A549 (cell line): ENCODE measurements at regions not wholly inside any gene's neighbourhood (a gene's known extent, or its start where the extent isn't known, plus 50 kb on each side); places are given as distances from the start of the nearest gene placed in this dataset.

Source experiments
- ATAC-seq, 2 experiments: fragments of 200-7000 bp in 1 of 2; fragments of >200 bp in 1 of 2; cut with Nextera tagmentation in 1 of 2; cut with Tn5 transposase in 1 of 2; 3 replicates each; pipeline versions ENCODE4 v1.8.0 to v1.9.1; 2018 to 2020; ENCODE audit warnings: mild to moderate bottlenecking in 1 of 2, moderate library complexity in 1 of 2
- CTCF ChIA-PET: fragments of 300-600 bp; sonication (Branson Sonifier 250); formaldehyde crosslinking; extraction: SDS; loops from one replicate; lab custom pipeline; 2021; ENCODE audit warnings: antibody characterized with exemption, inconsistent platforms; lab: Yijun Ruan, JAX
- POLR2A ChIA-PET: fragments of 350-600 bp; formaldehyde crosslinking; extraction: SDS; loops from one replicate; lab custom pipeline; 2021; ENCODE audit warnings: antibody characterized with exemption, inconsistent platforms; lab: Yijun Ruan, JAX
- DNase-seq, 2 experiments: peaks; one replicate each; pipeline versions ENCODE4 v3.0.0 to v3.0.0-alpha.2; 2011 to 2016; ENCODE audit warnings: low read depth in 1 of 2, low spot score in 1 of 2
- FAIRE-seq: peaks from 2 replicates; lab custom pipeline; 2011; peaks lifted over from hg19 to GRCh38; lab: Jason Lieb, UNC
- H3K27ac ChIP-seq, 2 experiments: fragments of >200 bp; sonication (Bioruptor Twin); formaldehyde crosslinking; 3 replicates each; pipeline ENCODE4 v1.5.1; 2016 to 2017
- H3K4me1 ChIP-seq: fragments of >200 bp; sonication (Bioruptor Twin); formaldehyde crosslinking; 3 replicates; pipeline ENCODE4 v1.6.1; 2016
- H3K4me2 ChIP-seq: fragments of >200 bp; sonication (Bioruptor Twin); formaldehyde crosslinking; 3 replicates; pipeline ENCODE4 v1.6.1; 2016
- H3K4me3 ChIP-seq: fragments of >200 bp; sonication (Bioruptor Twin); formaldehyde crosslinking; 3 replicates; pipeline ENCODE4 v1.5.1; 2016
- H3K9me3 ChIP-seq: fragments of >200 bp; sonication (Bioruptor Twin); formaldehyde crosslinking; 3 replicates; pipeline ENCODE4 v1.6.1; 2016
- CBX2 ChIP-seq: fragments of 200-600 bp; sonication (generic); IDR thresholded peaks from 2 replicates; pipeline ENCODE4 v1.6.1; 2016; ENCODE audit warnings: low read depth, mild to moderate bottlenecking, borderline replicate concordance
- CEBPB ChIP-seq, 2 experiments: fragments of >200 bp in 1 of 2; sonication (Bioruptor Twin) in 1 of 2; formaldehyde crosslinking in 1 of 2; IDR thresholded peaks; 2 replicates each; pipeline ENCODE4 v1.6.1; 2012 to 2016
- CHD4 ChIP-seq: fragments of 200-600 bp; sonication (generic); IDR thresholded peaks from 2 replicates; pipeline ENCODE4 v1.6.1; 2016; ENCODE audit warnings: antibody characterized with exemption, mild to moderate bottlenecking, borderline replicate concordance
- EHMT2 ChIP-seq: fragments of 200-600 bp; sonication (generic); IDR thresholded peaks from 2 replicates; pipeline ENCODE4 v1.6.1; 2016; ENCODE audit warnings: antibody characterized with exemption, low read depth, mild to moderate bottlenecking, moderate library complexity
- ESRRA ChIP-seq: fragments of 150-350 bp; IDR thresholded peaks from 2 replicates; pipeline ENCODE4 v1.6.1; 2014; ENCODE audit warnings: mild to moderate bottlenecking, low read length, borderline replicate concordance
- FOXS1 ChIP-seq: fragments of 250-450 bp; sonication (Bioruptor Pico); IDR thresholded peaks from 2 replicates; pipeline ENCODE4 v1.5.0; 2020; ENCODE audit warnings: mild to moderate bottlenecking, moderate library complexity
- GATA3 ChIP-seq: IDR thresholded peaks from 2 replicates; pipeline ENCODE4 v1.6.1; 2012; ENCODE audit warnings: borderline replicate concordance
- KDM1A ChIP-seq: fragments of 200-600 bp; sonication (generic); IDR thresholded peaks from 2 replicates; pipeline ENCODE4 v1.6.1; 2016; ENCODE audit warnings: low read depth, mild to moderate bottlenecking
- MAFK ChIP-seq: fragments of 450-650 bp; IDR thresholded peaks from 2 replicates; pipeline ENCODE4 v1.6.1; 2014; ENCODE audit not compliant: partially characterized antibody
- POLR2A ChIP-seq: IDR thresholded peaks from 2 replicates; pipeline ENCODE4 v1.6.1; 2012; ENCODE audit warnings: mild to moderate bottlenecking, low read length
- POLR2AphosphoS2 ChIP-seq: conservative IDR thresholded peaks from 2 replicates; pipeline ENCODE4 v1.6.1; 2012; ENCODE audit warnings: low read length, improper control_type of control experiment, inconsistent platforms
- RCOR1 ChIP-seq: fragments of 150-350 bp; IDR thresholded peaks from 2 replicates; pipeline ENCODE4 v1.6.1; 2014; ENCODE audit warnings: antibody characterized with exemption, low read length, low read depth
- RFX5 ChIP-seq: fragments of 450-650 bp; IDR thresholded peaks from 2 replicates; pipeline ENCODE4 v1.7.1; 2014; ENCODE audit warnings: antibody characterized with exemption, mild to moderate bottlenecking, moderate library complexity
- ZSCAN20 ChIP-seq: fragments of 250-450 bp; sonication (Bioruptor Pico); IDR thresholded peaks from 2 replicates; pipeline ENCODE4 v1.8.0; 2022; ENCODE audit warnings: mild to moderate bottlenecking, moderate library complexity
- WGBS: methylation state at CpG from one replicate; pipeline ENCODE4 v1.1.6; 2017; ENCODE audit errors: missing lambda C conversion rate; 5-methylcytosine and 5-hydroxymethylcytosine counted together
- TF ChIP-seq, protein P1 (sequence below): fragments of >200 bp; sonication (Bioruptor Twin); formaldehyde crosslinking; IDR thresholded peaks from 3 replicates; pipeline ENCODE4 v1.5.1; 2016
- TF ChIP-seq, protein P2 (sequence below): fragments of 200-600 bp; sonication (generic); IDR thresholded peaks from 2 replicates; pipeline ENCODE4 v1.6.1; 2016; ENCODE audit warnings: antibody characterized with exemption, mild to moderate bottlenecking, moderate library complexity
- TF ChIP-seq, protein P3 (sequence below): fragments of >200 bp; sonication (Bioruptor Twin); formaldehyde crosslinking; IDR thresholded peaks from 3 replicates; pipeline ENCODE4 v1.6.1; 2016
- TF ChIP-seq, protein P4 (sequence below): fragments of 250-450 bp; sonication (Bioruptor Pico); IDR thresholded peaks from 2 replicates; pipeline ENCODE4 v1.5.0; 2021; ENCODE audit warnings: mild to moderate bottlenecking, moderate library complexity, borderline replicate concordance

DNA sequence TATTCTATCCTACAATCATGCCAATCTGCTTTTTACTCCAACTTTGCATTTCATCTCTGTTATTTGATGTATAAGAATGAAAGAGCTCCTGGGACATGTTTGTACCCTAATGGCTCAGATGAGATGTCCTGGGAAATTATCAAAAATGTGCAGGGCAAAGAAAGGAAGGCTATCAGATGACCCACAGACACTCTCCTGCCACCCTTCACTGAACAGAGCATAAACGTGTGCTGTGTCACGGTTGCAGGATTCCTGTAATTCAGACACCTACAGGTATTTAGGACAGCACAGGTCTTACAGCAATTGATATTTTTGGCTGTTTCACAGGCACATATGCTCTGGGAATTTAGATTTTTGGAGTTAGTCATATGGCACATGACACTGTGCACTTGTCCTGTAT is 149.2 kb upstream of the GAS1 start:
- Histone ChIP-seq H3K4me1 (no peaks in the 10 kb centered on the region), H3K9me3 (no peaks in the 10 kb centered on the region), H3K4me2 (no peak overlapping the region), H3K4me3 (no peak overlapping the region), H3K27ac (no peak overlapping the region)
- WGBS: 24% methylated on average over 2 of the region's 2 CpGs
- DNase-seq: no peak
- no peak for TF ChIP-seq POLR2A
- TF ChIP-seq MAFK: no peak
- TF ChIP-seq, protein P1, sequence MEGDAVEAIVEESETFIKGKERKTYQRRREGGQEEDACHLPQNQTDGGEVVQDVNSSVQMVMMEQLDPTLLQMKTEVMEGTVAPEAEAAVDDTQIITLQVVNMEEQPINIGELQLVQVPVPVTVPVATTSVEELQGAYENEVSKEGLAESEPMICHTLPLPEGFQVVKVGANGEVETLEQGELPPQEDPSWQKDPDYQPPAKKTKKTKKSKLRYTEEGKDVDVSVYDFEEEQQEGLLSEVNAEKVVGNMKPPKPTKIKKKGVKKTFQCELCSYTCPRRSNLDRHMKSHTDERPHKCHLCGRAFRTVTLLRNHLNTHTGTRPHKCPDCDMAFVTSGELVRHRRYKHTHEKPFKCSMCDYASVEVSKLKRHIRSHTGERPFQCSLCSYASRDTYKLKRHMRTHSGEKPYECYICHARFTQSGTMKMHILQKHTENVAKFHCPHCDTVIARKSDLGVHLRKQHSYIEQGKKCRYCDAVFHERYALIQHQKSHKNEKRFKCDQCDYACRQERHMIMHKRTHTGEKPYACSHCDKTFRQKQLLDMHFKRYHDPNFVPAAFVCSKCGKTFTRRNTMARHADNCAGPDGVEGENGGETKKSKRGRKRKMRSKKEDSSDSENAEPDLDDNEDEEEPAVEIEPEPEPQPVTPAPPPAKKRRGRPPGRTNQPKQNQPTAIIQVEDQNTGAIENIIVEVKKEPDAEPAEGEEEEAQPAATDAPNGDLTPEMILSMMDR: no peak
- TF ChIP-seq, protein P2, sequence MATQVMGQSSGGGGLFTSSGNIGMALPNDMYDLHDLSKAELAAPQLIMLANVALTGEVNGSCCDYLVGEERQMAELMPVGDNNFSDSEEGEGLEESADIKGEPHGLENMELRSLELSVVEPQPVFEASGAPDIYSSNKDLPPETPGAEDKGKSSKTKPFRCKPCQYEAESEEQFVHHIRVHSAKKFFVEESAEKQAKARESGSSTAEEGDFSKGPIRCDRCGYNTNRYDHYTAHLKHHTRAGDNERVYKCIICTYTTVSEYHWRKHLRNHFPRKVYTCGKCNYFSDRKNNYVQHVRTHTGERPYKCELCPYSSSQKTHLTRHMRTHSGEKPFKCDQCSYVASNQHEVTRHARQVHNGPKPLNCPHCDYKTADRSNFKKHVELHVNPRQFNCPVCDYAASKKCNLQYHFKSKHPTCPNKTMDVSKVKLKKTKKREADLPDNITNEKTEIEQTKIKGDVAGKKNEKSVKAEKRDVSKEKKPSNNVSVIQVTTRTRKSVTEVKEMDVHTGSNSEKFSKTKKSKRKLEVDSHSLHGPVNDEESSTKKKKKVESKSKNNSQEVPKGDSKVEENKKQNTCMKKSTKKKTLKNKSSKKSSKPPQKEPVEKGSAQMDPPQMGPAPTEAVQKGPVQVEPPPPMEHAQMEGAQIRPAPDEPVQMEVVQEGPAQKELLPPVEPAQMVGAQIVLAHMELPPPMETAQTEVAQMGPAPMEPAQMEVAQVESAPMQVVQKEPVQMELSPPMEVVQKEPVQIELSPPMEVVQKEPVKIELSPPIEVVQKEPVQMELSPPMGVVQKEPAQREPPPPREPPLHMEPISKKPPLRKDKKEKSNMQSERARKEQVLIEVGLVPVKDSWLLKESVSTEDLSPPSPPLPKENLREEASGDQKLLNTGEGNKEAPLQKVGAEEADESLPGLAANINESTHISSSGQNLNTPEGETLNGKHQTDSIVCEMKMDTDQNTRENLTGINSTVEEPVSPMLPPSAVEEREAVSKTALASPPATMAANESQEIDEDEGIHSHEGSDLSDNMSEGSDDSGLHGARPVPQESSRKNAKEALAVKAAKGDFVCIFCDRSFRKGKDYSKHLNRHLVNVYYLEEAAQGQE: no peak
- no peak for TF ChIP-seq RFX5
- TF ChIP-seq ESRRA: no peak
- no peak for TF ChIP-seq GATA3
- TF ChIP-seq KDM1A: no peak
- no peak for TF ChIP-seq FOXS1 (CRISPR knock-in tag)
- ATAC-seq: no peak
- no peak for FAIRE-seq
- CTCF ChIA-PET: no interaction called here
- POLR2A ChIA-PET: interaction anchor here (0.7 kb wide), 1 partner anchor 149 kb away, joined by 3 read pairs; the partner anchor contains the start of gene GAS1

DNA sequence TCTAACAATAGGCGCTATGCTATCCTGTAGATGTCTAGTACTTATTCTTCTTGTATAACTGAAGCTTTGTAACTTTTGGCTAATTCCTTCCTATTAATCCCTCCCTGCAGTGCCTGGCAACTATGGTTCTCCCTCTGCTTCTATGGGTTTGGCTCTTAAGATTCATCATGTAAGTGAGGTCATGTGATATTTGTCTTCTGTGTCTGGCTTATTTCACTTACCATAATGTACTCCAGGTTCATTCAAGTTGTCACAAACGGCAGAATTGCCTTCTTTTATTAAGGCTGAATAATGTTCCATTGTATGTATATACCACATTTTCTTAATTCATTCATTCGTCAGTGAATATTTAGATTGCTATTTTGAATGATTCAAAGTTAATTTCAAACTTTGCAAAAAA is 149.9 kb upstream of the GAS1 start:
- Histone ChIP-seq H3K4me1 (no peaks in the 10 kb centered on the region), H3K4me3 (no peak overlapping the region), H3K27ac (no peak overlapping the region), H3K9me3 (no peaks in the 10 kb centered on the region), H3K4me2 (no peak overlapping the region)
- DNase-seq: no peak
- no peak for TF ChIP-seq GATA3
- TF ChIP-seq, protein P1: no peak
- no peak for TF ChIP-seq RCOR1
- TF ChIP-seq, protein P3, sequence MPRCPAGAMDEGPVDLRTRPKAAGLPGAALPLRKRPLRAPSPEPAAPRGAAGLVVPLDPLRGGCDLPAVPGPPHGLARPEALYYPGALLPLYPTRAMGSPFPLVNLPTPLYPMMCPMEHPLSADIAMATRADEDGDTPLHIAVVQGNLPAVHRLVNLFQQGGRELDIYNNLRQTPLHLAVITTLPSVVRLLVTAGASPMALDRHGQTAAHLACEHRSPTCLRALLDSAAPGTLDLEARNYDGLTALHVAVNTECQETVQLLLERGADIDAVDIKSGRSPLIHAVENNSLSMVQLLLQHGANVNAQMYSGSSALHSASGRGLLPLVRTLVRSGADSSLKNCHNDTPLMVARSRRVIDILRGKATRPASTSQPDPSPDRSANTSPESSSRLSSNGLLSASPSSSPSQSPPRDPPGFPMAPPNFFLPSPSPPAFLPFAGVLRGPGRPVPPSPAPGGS: no peak
- TF ChIP-seq, protein P4, sequence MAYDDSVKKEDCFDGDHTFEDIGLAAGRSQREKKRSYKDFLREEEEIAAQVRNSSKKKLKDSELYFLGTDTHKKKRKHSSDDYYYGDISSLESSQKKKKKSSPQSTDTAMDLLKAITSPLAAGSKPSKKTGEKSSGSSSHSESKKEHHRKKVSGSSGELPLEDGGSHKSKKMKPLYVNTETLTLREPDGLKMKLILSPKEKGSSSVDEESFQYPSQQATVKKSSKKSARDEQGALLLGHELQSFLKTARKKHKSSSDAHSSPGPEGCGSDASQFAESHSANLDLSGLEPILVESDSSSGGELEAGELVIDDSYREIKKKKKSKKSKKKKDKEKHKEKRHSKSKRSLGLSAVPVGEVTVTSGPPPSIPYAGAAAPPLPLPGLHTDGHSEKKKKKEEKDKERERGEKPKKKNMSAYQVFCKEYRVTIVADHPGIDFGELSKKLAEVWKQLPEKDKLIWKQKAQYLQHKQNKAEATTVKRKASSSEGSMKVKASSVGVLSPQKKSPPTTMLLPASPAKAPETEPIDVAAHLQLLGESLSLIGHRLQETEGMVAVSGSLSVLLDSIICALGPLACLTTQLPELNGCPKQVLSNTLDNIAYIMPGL: no peak
- no peak for TF ChIP-seq EHMT2
- no peak for TF ChIP-seq CEBPB (IDR thresholded peaks at IDR 0.05)
- TF ChIP-seq CBX2: no peak
- no peak for TF ChIP-seq CHD4
- no peak for TF ChIP-seq POLR2AphosphoS2
- TF ChIP-seq ZSCAN20 (CRISPR knock-in tag): no peak
- 30% methylated on average over 3 of the region's 3 CpGs for WGBS
- ATAC-seq: no peak
- ChIA-PET CTCF (no interaction called here), POLR2A (no interaction called here)
- FAIRE-seq: no peak
